ENCODE measurements at regions not wholly inside any gene's neighbourhood (a gene's known extent, or its start where the extent isn't known, plus 50 kb on each side); places are given as distances from the start of the nearest gene placed in this dataset.

DNA sequence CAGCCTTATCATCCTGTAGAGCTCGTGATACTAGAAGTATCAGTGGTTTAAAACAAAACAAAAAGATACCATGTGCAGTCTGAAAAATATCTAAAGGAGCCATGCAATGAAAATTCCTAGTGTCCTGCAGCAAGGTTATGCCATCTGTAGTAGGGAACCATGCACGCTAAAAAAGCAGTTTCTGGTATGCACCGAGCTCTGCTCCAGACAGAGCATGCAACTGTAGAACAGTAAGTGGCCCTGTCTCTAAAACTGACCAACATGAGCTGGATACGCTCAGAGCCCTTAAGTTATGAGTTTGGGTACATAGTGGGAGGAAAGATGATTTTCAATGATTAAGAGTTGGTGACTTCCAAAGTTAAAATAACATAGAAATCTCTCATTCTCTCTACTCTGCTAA is 159.3 kb upstream of the ADAMTS5 start:
- TF ChIP-seq, protein P1, sequence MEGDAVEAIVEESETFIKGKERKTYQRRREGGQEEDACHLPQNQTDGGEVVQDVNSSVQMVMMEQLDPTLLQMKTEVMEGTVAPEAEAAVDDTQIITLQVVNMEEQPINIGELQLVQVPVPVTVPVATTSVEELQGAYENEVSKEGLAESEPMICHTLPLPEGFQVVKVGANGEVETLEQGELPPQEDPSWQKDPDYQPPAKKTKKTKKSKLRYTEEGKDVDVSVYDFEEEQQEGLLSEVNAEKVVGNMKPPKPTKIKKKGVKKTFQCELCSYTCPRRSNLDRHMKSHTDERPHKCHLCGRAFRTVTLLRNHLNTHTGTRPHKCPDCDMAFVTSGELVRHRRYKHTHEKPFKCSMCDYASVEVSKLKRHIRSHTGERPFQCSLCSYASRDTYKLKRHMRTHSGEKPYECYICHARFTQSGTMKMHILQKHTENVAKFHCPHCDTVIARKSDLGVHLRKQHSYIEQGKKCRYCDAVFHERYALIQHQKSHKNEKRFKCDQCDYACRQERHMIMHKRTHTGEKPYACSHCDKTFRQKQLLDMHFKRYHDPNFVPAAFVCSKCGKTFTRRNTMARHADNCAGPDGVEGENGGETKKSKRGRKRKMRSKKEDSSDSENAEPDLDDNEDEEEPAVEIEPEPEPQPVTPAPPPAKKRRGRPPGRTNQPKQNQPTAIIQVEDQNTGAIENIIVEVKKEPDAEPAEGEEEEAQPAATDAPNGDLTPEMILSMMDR (IDR thresholded peaks at IDR 0.05; ENCODE audit: insufficient read depth, low read length, poor library complexity, severe bottlenecking): no peak
- no peak for TF ChIP-seq EZH2phosphoT487 (conservative IDR thresholded peaks at IDR 0.05; ENCODE audit: low read length)
